Tibial nerve (tissue), 3 donors: ENCODE measurements at regions not wholly inside any gene's neighbourhood (a gene's known extent, or its start where the extent isn't known, plus 50 kb on each side); places are given as distances from the start of the nearest gene placed in this dataset.

ENCODE experiments used
- CTCF ChIP-seq, 5 experiments: fragments of 200-600 bp in 3 of 5; fragments of 450-650 bp in 2 of 5; sonication (generic) in 3 of 5; IDR thresholded peaks; one replicate each; pipeline ENCODE4 v1.5.1; 2016 to 2019; ENCODE audit warnings: antibody characterized with exemption in 5 of 5, mild to moderate bottlenecking in 3 of 5, moderate library complexity in 2 of 5
- POLR2A ChIP-seq, 2 donors: fragments of 450-650 bp; IDR thresholded peaks; one replicate each; pipeline ENCODE4 v1.6.1; 2017; ENCODE audit warnings: antibody characterized with exemption in 2 of 2, mild to moderate bottlenecking in 2 of 2, moderate library complexity in 2 of 2

- TF ChIP-seq CTCF (IDR thresholded peaks at IDR 0.05) (no peak), POLR2A (IDR thresholded peaks at IDR 0.05) (no peak)
These were observed 433.7 kb downstream of the ARHGEF28 start for GRCh38 chr5:74059706-74060105.
